ENCODE measurements at regions not wholly inside any gene's neighbourhood (a gene's known extent, or its start where the extent isn't known, plus 50 kb on each side); places are given as distances from the start of the nearest gene placed in this dataset.

GRCh38 chr1:229042482-229042881, 228.4 kb upstream of the RAB4A start:
- TF ChIP-seq EZH2phosphoT487 (IDR thresholded peaks at IDR 0.05; ENCODE audit: unreplicated experiment) (no peak), POLR2AphosphoS5 (IDR thresholded peaks at IDR 0.05; ENCODE audit: low read depth) (no peak), REST (IDR thresholded peaks at IDR 0.05; ENCODE audit: unreplicated experiment) (no peak), CREB1 (CRISPR knock-in tag; IDR thresholded peaks at IDR 0.05; ENCODE audit: low read depth) (no peak), EZH2 (IDR thresholded peaks at IDR 0.05; ENCODE audit: low read depth, unreplicated experiment) (no peak), ZNF114 (CRISPR knock-in tag; IDR thresholded peaks at IDR 0.05) (no peak), JUNB (IDR thresholded peaks at IDR 0.05; ENCODE audit: unreplicated experiment) (no peak)
- TF ChIP-seq, protein P1, sequence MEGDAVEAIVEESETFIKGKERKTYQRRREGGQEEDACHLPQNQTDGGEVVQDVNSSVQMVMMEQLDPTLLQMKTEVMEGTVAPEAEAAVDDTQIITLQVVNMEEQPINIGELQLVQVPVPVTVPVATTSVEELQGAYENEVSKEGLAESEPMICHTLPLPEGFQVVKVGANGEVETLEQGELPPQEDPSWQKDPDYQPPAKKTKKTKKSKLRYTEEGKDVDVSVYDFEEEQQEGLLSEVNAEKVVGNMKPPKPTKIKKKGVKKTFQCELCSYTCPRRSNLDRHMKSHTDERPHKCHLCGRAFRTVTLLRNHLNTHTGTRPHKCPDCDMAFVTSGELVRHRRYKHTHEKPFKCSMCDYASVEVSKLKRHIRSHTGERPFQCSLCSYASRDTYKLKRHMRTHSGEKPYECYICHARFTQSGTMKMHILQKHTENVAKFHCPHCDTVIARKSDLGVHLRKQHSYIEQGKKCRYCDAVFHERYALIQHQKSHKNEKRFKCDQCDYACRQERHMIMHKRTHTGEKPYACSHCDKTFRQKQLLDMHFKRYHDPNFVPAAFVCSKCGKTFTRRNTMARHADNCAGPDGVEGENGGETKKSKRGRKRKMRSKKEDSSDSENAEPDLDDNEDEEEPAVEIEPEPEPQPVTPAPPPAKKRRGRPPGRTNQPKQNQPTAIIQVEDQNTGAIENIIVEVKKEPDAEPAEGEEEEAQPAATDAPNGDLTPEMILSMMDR (conservative IDR thresholded peaks at IDR 0.05; ENCODE audit: low read depth in 2 of 2), result no peak
- TF ChIP-seq, protein P2, sequence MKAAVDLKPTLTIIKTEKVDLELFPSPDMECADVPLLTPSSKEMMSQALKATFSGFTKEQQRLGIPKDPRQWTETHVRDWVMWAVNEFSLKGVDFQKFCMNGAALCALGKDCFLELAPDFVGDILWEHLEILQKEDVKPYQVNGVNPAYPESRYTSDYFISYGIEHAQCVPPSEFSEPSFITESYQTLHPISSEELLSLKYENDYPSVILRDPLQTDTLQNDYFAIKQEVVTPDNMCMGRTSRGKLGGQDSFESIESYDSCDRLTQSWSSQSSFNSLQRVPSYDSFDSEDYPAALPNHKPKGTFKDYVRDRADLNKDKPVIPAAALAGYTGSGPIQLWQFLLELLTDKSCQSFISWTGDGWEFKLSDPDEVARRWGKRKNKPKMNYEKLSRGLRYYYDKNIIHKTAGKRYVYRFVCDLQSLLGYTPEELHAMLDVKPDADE (IDR thresholded peaks at IDR 0.05), result no peak

Data from GM23338 (cell line).